Coronary artery (tissue), 2 donors: ENCODE measurements at regions not wholly inside any gene's neighbourhood (a gene's known extent, or its start where the extent isn't known, plus 50 kb on each side); places are given as distances from the start of the nearest gene placed in this dataset.

Experiments
- DNase-seq: peaks from one replicate; pipeline ENCODE4 v3.0.0-alpha.2; 2017; ENCODE audit warnings: low spot score
- H3K27ac ChIP-seq, 2 donors: fragments of 200-600 bp; sonication (generic); one replicate each; pipeline ENCODE4 v1.5.1; 2016 to 2019
- H3K4me3 ChIP-seq: fragments of 200-600 bp; sonication (generic); 2 replicates; pipeline ENCODE4 v1.5.1; 2016; ENCODE audit warnings: mild to moderate bottlenecking, moderate library complexity
- CTCF ChIP-seq: fragments of 200-600 bp; sonication (generic); IDR thresholded peaks from one replicate; pipeline ENCODE4 v1.5.1; 2019; ENCODE audit warnings: antibody characterized with exemption

- TF ChIP-seq CTCF, result no peak
- no peak overlapping the region for H3K4me3 ChIP-seq
- H3K27ac ChIP-seq, result no peak overlapping the region
- no peak for DNase-seq
Observed at GRCh38 chr9:118230329-118230728, 526.1 kb downstream of the TLR4 start.

DNA sequence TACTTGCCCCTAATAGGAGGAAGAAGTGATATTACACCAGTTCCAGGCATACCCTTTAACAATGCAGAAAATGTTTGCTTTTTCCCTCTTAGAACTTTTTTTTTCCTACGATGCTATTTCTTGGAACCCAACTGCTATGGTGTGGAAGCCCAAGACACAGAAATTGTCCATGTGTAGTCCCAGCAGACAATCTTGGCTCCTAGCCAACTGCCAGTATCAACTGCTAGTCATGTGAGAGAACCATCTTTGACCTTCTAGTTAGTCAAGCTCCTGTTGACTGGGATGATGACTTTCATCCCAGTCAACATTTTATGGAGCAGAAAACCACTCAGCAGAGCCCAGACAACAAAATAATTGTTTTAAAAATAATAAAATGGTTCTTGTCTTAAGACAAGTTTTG lies 532.4 kb downstream of the TLR4 start:
- no peak for DNase-seq
- TF ChIP-seq CTCF, result no peak
- no peak overlapping the region for H3K27ac ChIP-seq
- no peak overlapping the region for H3K4me3 ChIP-seq

DNA sequence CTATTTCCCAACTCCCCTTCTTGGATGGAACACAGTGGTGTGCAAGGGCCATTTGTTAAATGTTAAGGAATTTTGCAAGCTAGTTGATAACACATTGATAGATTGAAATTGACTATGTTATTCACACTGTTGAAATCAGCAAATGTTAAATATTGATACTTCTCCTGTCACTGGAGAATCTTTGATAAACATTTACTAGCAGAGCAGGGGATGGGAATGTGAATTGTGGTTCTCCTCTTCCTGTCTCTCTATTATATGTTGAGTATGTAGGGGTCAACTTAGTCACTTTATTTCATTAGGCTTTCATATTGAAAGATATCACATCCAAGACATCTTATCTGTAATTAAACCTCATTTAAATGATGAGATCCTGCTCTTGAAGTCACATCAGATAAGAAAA lies 533.9 kb downstream of the TLR4 start:
- no peak for TF ChIP-seq CTCF
- no peak for DNase-seq
- H3K4me3 ChIP-seq, result no peak overlapping the region
- H3K27ac ChIP-seq, result no peak overlapping the region

DNA sequence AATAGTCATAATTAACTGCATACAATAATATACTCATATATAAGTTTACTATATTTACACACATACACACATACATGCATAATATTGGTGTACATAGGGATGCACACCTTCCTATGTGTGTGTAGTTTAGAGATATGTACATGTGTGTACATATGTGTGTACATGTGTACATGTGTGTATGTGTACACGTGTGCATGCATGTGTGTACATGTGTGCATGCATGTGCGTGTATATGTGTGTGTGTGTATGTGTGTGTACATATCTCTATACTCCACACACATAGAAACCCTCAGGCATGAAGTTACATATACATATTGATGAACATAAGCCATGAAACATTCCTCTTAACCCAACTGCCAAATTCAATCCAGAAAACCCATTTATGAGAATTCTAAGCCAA lies 547.8 kb downstream of the TLR4 start:
- no peak overlapping the region for H3K4me3 ChIP-seq
- DNase-seq, result no peak
- H3K27ac ChIP-seq, result no peak overlapping the region
- no peak for TF ChIP-seq CTCF

- H3K27ac ChIP-seq, result no peak overlapping the region
- no peak for DNase-seq
- no peak for TF ChIP-seq CTCF
- H3K4me3 ChIP-seq, result no peak overlapping the region
Observed at GRCh38 chr9:118262191-118262590, 558.0 kb downstream of the TLR4 start.

DNA sequence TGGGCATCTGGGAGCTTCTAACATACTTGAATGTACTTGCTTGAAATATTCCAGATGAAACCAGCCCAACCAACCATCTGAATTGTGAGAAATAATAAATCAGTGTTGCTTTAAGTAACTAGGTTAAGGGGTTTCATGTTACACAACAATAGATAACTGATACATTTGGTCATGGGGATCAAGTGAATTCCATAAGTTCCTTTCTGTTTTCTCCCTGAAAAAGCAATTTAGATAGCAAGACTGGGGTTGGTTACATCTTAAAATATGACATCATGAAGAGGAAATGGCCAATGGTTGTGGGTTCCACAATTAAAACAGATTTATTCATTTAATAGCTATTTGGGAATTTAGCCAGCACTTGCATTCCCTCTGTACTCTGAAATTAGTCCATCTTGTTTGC lies 559.7 kb downstream of the TLR4 start:
- no peak overlapping the region for H3K27ac ChIP-seq
- no peak for DNase-seq
- no peak for TF ChIP-seq CTCF
- no peak overlapping the region for H3K4me3 ChIP-seq

DNA sequence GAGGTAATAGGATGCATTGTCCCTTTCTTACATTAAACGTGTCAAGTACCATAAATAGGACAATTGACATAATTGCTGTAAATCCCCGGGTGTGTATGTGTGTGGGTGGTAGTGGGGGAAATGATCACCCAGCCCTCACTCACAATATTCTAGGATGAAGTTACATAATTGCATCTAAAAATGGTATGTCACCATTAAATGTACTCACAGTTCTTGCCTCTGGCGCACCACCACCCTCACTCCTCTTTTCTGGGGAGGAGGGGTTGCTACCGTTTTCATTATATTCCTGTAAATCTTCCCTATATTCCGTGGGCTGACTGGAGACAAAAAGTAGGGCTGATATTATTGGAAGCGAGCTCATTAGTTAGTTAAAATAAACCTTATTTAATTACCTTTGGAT lies 563.8 kb downstream of the TLR4 start:
- DNase-seq, result no peak
- H3K27ac ChIP-seq, result no peak overlapping the region
- no peak for TF ChIP-seq CTCF

More for the DNA sequence above, 563.8 kb downstream of the TLR4 start:
- H3K4me3 ChIP-seq, result no peak overlapping the region
